WTC11 (cell line): ENCODE measurements at regions not wholly inside any gene's neighbourhood (a gene's known extent, or its start where the extent isn't known, plus 50 kb on each side); places are given as distances from the start of the nearest gene placed in this dataset.
"Not testable (repeated sequence)": the region's sequence is repeated elsewhere in the genome, so short reads cannot be mapped to it uniquely, and the experiment has no call there.

ENCODE experiments used
- ATAC-seq: fragments of 200-7000 bp; cut with Tn5 transposase; 2 replicates; pipeline ENCODE4 v1.10.0; 2021; ENCODE audit warnings: mild to moderate bottlenecking, moderate library complexity
- CTCF ChIA-PET: fragments of 300-600 bp; sonication (Branson Sonifier 250); formaldehyde crosslinking; loops from one replicate; lab custom pipeline; 2021; ENCODE audit warnings: antibody characterized with exemption; lab: Charles Lee
- POLR2A ChIA-PET: fragments of 350-600 bp; sonication (Branson Sonifier 250); formaldehyde crosslinking; loops from one replicate; lab custom pipeline; 2021; ENCODE audit warnings: antibody characterized with exemption; lab: Charles Lee
- DNase-seq: peaks from one replicate; pipeline ENCODE4 v3.0.0; 2021; ENCODE audit warnings: low spot score
- H3K27ac Mint-ChIP-seq: 2 replicates; pipeline ENCODE4 v1.8.0; 2021; ENCODE audit warnings: mixed read lengths
- H3K27me3 Mint-ChIP-seq: 2 replicates; pipeline ENCODE4 v1.8.0; 2021; ENCODE audit warnings: low read depth, mild to moderate bottlenecking, moderate library complexity, mixed read lengths
- H3K36me3 Mint-ChIP-seq: 2 replicates; pipeline ENCODE4 v1.8.0; 2021; ENCODE audit warnings: mixed read lengths
- H3K4me1 Mint-ChIP-seq: 2 replicates; pipeline ENCODE4 v1.8.0; 2022; ENCODE audit warnings: mixed read lengths
- H3K4me3 Mint-ChIP-seq: 2 replicates; pipeline ENCODE4 v1.8.0; 2021; ENCODE audit warnings: mild to moderate bottlenecking, moderate library complexity, mixed read lengths
- H3K9me3 Mint-ChIP-seq: 2 replicates; pipeline ENCODE4 v1.8.0; 2021; ENCODE audit warnings: mixed read lengths
- AFF4 ChIP-seq: sonication (generic); formaldehyde crosslinking; IDR thresholded peaks from 2 replicates; pipeline ENCODE4 v1.8.1; 2023; ENCODE audit warnings: mild to moderate bottlenecking, missing genetic modification reagents, borderline replicate concordance
- ATF6 ChIP-seq: sonication (generic); formaldehyde crosslinking; IDR thresholded peaks from 2 replicates; pipeline ENCODE4 v1.8.1; 2023; ENCODE audit warnings: mild to moderate bottlenecking, missing genetic modification reagents
- EMX1 ChIP-seq: fragments of 250-450 bp; sonication (Bioruptor Pico); IDR thresholded peaks from 2 replicates; pipeline ENCODE4 v1.8.0; 2021; ENCODE audit warnings: mild to moderate bottlenecking
- FOXK1 ChIP-seq: sonication (generic); formaldehyde crosslinking; IDR thresholded peaks from 2 replicates; pipeline ENCODE4 v1.8.0; 2022; ENCODE audit warnings: mild to moderate bottlenecking, moderate library complexity, missing genetic modification reagents
- GTF2I ChIP-seq: fragments of 250-450 bp; sonication (Bioruptor Pico); conservative IDR thresholded peaks from 2 replicates; pipeline ENCODE4 v1.4.0; 2021; ENCODE audit warnings: mild to moderate bottlenecking
- RORB ChIP-seq: fragments of 250-450 bp; sonication (Bioruptor Pico); IDR thresholded peaks from 2 replicates; pipeline ENCODE4 v1.9.0; 2021; ENCODE audit warnings: mild to moderate bottlenecking
- TF ChIP-seq, protein P1 (sequence below): sonication (generic); formaldehyde crosslinking; IDR thresholded peaks from 2 replicates; pipeline ENCODE4 v1.8.0; 2023; ENCODE audit warnings: mild to moderate bottlenecking, missing genetic modification reagents

DNA sequence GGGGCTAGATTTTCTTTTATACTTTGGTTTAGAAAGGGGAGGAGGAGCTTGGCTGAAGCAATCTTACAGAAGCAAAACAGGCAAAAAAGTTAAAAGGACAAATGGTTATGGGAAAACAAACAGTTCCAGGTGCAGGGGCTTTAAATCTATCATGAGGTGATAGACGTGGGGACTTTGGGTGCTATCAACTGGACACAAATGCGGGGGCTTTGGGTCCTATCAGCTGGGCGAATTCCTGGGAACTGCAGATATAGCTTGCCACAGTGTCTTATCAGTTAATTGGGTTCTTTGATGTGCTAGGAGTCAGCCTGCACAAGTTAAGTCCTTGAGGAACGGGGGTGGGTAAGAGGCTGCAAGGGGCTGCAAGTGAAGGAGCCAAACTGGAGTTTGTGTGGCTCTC is 260.6 kb downstream of the TUBA3C start:
- H3K36me3 Mint-ChIP-seq = peaks cover 40% of the 10 kb centered on the region
- DNase-seq (no peak), ATAC-seq (no peak)
- H3K4me3 Mint-ChIP-seq = no peak overlapping the region
- POLR2A ChIA-PET = no interaction called here
- no peaks in the 10 kb centered on the region; the same call in none of the 2 replicates for H3K27me3 Mint-ChIP-seq
- no peaks in the 10 kb centered on the region for H3K4me1 Mint-ChIP-seq
- peaks cover 52% of the 10 kb centered on the region for H3K9me3 Mint-ChIP-seq
- no peak for TF ChIP-seq AFF4 (CRISPR knock-in tag)
- no peak for TF ChIP-seq FOXK1 (CRISPR knock-in tag)
- TF ChIP-seq RORB (CRISPR knock-in tag) = no peak
- TF ChIP-seq EMX1 (CRISPR knock-in tag) = no peak
- no peak for TF ChIP-seq GTF2I (CRISPR knock-in tag)
- TF ChIP-seq ATF6 (CRISPR knock-in tag) = no peak
- TF ChIP-seq, protein P1, sequence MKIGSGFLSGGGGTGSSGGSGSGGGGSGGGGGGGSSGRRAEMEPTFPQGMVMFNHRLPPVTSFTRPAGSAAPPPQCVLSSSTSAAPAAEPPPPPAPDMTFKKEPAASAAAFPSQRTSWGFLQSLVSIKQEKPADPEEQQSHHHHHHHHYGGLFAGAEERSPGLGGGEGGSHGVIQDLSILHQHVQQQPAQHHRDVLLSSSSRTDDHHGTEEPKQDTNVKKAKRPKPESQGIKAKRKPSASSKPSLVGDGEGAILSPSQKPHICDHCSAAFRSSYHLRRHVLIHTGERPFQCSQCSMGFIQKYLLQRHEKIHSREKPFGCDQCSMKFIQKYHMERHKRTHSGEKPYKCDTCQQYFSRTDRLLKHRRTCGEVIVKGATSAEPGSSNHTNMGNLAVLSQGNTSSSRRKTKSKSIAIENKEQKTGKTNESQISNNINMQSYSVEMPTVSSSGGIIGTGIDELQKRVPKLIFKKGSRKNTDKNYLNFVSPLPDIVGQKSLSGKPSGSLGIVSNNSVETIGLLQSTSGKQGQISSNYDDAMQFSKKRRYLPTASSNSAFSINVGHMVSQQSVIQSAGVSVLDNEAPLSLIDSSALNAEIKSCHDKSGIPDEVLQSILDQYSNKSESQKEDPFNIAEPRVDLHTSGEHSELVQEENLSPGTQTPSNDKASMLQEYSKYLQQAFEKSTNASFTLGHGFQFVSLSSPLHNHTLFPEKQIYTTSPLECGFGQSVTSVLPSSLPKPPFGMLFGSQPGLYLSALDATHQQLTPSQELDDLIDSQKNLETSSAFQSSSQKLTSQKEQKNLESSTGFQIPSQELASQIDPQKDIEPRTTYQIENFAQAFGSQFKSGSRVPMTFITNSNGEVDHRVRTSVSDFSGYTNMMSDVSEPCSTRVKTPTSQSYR (CRISPR knock-in tag) = no peak
- CTCF ChIA-PET = no interaction called here
- H3K27ac Mint-ChIP-seq = no peak overlapping the region

DNA sequence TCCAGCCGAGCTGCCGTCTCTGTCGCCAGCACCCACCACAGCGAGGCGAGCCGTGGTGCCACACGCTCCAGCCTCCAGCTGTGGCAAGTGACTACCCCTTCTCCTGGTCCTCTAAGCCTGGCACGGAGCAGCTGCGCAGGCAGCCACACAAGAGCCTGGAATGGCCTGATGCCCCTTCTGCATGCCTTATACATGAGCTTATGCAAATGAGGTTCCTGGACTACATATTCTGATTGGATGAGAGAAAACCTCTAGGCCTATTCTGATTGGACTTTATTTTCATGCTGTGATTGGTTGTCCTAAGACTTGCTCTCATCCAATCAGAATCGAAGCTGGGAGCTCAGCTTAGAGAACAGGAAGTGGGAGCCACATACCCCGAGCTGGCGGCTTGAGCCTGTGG is 276.5 kb downstream of the TUBA3C start:
- ATAC-seq, CTCF ChIA-PET: not testable (repeated sequence)
- peaks cover 69% of the 10 kb centered on the region for H3K9me3 Mint-ChIP-seq

DNA sequence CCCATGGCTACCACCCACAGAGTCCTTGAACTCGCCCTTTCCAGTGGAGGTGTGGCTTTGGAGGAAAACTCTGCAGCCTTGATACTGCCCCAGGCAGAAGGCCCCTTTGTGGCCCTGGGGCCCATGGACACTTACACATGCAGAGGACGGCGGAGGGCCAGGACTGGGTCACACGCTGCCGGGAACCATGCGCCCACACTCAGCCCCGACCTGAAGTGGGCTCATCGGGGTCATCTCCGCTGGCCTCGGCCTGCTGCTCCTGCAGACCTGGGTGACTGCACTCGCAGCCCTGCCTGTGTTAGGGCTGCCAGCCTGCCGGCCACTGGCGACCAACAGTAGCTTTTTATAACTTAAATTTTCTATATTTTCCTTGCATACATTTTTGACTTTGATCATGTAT is 286.2 kb downstream of the TUBA3C start:
- H3K4me3 Mint-ChIP-seq, CTCF ChIA-PET, H3K27me3 Mint-ChIP-seq, DNase-seq, H3K27ac Mint-ChIP-seq, POLR2A ChIA-PET, ATAC-seq, H3K4me1 Mint-ChIP-seq: not testable (repeated sequence)
- peaks cover 50% of the 10 kb centered on the region for H3K36me3 Mint-ChIP-seq
- peaks cover 46% of the 10 kb centered on the region for H3K9me3 Mint-ChIP-seq

More for the DNA sequence above, 276.5 kb downstream of the TUBA3C start:
- H3K27ac Mint-ChIP-seq, POLR2A ChIA-PET, H3K4me3 Mint-ChIP-seq, H3K4me1 Mint-ChIP-seq, DNase-seq, H3K27me3 Mint-ChIP-seq: not testable (repeated sequence)
- peaks cover 70% of the 10 kb centered on the region for H3K36me3 Mint-ChIP-seq

DNA sequence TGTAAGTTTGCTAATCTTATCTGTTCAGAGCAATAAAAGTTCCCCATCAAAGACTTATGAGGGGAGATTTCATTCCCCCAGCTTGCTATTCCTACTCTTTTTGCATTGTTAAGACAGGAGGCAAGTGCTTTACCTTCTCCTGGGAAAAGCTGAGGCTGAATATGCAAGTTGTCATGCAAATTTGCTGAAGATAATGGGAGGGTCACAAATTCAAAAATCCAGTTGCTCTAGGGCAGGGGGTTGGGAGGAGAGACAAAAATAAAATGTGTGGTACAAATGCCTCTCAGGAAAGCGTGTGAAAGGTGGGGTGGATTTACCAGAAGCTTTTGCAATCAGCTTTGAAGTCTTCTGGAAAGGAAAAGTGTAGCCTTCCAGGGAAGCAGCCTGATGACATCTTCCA is 290.4 kb downstream of the TUBA3C start:
- H3K27ac Mint-ChIP-seq, DNase-seq, POLR2A ChIA-PET, H3K27me3 Mint-ChIP-seq, H3K4me3 Mint-ChIP-seq, H3K4me1 Mint-ChIP-seq, ATAC-seq, CTCF ChIA-PET: not testable (repeated sequence)
- Mint-ChIP-seq H3K36me3 (peaks cover 65% of the 10 kb centered on the region), H3K9me3 (peaks cover 68% of the 10 kb centered on the region)

GRCh38 chr13:18874875-18875789 is 306.5 kb downstream of the TUBA3C start:
- H3K4me1 Mint-ChIP-seq, POLR2A ChIA-PET, CTCF ChIA-PET, ATAC-seq, H3K27ac Mint-ChIP-seq, H3K27me3 Mint-ChIP-seq, H3K4me3 Mint-ChIP-seq, DNase-seq: not testable (repeated sequence)
- H3K9me3 Mint-ChIP-seq = peaks cover 45% of the 10 kb centered on the region
- peaks cover 38% of the 10 kb centered on the region for H3K36me3 Mint-ChIP-seq

DNA sequence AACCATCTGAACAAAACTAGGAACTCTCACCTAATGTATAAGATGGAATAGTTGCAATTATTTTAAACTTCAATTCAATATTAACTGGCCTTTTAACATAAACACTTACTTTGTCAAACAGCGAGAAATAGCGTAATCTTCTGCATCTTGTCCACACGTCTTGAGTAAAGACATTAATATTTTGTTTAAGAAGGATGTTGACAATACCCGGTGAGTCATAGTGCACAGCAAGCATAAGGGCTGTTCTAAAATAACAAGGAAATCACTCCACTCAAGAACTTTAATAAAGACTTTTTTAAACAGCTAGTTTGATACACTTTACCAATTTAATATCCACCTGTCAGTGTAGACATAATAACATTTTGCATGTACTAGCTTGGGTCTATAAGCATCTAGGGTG is 311.1 kb downstream of the TUBA3C start:
- Mint-ChIP-seq H3K36me3 (peaks cover 34% of the 10 kb centered on the region), H3K9me3 (peaks cover 51% of the 10 kb centered on the region)
- H3K4me3 Mint-ChIP-seq, ATAC-seq, H3K27ac Mint-ChIP-seq, H3K27me3 Mint-ChIP-seq, POLR2A ChIA-PET, H3K4me1 Mint-ChIP-seq, DNase-seq, CTCF ChIA-PET: not testable (repeated sequence)

DNA sequence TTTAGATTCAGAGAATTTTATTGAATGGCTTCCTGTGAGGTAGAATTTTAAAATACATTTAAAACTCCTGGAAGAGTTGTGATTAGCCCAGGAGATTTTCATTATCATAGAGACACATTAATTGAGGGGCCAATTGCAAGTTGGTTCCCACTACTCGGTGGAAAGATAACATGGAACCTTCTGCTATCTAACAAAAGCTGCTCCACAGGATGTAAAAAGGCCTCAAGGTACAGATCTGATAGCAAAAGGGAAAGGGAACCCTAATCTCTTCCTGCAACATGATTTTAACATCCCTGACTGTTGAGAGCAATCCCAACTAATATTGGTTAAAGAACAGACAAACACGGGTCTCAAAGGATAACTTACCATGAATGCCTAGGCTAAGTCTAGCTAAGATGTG is 312.3 kb downstream of the TUBA3C start:
- CTCF ChIA-PET, H3K4me1 Mint-ChIP-seq, ATAC-seq, POLR2A ChIA-PET, H3K4me3 Mint-ChIP-seq, H3K27ac Mint-ChIP-seq, H3K27me3 Mint-ChIP-seq, DNase-seq: not testable (repeated sequence)
- Mint-ChIP-seq H3K9me3 (peaks cover 52% of the 10 kb centered on the region), H3K36me3 (peaks cover 32% of the 10 kb centered on the region)
